ENCODE measurements at regions not wholly inside any gene's neighbourhood (a gene's known extent, or its start where the extent isn't known, plus 50 kb on each side); places are given as distances from the start of the nearest gene placed in this dataset.
"Not testable (repeated sequence)": the region's sequence is repeated elsewhere in the genome, so short reads cannot be mapped to it uniquely, and the experiment has no call there.

DNA sequence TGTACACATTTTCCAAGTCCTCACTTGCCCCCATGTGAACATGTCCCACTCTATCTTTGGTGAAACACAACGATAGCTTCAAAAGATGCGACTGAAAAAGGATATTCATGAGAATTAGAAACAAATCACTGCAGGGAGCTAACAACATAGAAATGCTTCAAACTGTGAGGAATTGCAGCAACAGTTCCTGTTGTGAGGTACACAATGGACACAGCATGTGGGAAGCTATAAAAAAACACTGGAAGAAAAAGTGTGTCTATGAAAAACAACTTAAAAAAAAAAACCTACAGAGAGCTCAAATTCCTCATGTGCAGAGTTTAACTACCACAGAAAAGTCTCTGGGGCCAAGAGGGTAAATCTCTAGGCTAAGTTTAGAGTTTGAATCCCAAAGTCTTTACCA, 51.6 kb upstream of the BLTP1 start:
- DNase-seq: no peak

DNA sequence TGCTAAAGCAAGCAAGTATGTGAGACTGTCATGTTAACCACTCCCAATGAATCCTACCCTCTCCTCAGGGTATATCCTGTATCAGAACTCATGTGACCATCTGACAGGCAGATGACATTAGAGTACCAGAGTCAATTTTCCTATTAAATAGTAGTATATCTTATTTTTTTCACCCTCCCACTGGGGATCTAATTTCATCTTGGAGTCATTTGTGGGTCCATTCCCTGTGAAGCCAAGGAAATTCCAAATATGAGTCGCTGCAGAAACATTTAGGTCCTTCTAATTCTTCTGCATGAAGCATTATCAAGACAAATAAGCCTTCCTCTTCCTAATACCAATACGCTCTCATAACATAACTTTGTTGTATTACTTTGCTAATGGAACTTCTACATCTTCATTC, 52.2 kb upstream of the BLTP1 start:
- DNase-seq: no peak

DNA sequence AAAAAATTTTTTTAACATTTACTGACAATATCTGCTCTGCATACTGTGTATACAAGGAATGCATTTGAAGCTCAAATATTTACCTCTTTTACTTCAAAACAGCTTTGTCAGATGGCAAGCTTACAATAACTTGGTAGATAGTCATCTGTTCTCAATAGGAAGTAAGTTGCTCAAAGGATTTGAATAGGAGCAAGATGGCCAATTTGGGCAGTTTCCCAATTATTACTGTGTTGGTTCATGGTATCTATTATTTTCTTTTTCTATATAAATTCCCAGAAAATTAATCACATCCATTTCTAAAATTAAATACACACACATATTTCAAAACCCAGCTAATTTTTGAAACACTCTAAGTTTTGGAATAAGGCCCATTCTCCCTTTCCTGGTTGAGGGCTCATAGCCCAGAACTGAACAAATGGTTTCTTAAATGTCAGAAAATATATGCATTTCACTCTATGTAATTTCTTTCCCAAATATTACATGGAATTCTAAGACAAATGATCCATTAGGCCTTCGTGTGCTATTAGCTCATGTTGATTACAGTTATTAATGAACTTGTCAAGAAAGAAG, 60.2 kb upstream of the BLTP1 start:
- no peak for DNase-seq

DNA sequence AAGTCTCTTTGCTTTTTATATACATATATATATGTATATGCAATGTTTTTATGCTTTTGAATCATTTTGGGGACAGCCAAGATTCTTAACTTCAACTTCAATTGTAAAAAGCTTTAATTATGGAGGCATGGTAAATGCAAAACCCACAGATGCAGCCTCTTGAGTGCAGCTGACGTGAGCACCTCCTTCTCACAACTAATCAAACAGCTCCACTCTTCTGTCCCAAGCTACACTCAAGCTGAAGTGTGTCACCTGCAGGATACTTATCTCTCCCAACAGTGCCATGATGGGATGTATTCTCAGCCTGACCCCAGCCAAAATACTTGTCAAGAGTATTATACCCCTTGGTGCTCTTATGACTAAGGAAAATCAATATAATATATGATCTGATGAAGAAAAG, 60.7 kb upstream of the BLTP1 start:
- DNase-seq: no peak

DNA sequence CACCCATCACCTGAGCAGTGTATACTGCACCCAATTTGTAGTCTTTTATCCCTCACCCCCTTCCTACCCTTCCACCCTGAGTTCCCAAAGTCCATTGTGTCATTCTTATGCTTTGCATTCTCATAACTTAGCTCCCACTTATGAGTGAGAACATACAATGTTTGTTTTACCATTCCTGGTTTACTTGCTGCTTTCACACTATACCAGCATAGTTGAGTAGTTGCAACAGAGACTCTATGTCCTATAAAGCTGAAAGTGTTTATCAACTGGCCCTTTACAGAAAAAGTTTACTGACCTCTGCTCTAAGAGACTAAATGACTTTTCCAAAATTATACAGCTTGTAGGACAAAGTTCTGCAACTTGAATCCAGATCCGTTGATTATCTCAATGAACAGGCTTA, 61.1 kb upstream of the BLTP1 start:
- no peak for DNase-seq

DNA sequence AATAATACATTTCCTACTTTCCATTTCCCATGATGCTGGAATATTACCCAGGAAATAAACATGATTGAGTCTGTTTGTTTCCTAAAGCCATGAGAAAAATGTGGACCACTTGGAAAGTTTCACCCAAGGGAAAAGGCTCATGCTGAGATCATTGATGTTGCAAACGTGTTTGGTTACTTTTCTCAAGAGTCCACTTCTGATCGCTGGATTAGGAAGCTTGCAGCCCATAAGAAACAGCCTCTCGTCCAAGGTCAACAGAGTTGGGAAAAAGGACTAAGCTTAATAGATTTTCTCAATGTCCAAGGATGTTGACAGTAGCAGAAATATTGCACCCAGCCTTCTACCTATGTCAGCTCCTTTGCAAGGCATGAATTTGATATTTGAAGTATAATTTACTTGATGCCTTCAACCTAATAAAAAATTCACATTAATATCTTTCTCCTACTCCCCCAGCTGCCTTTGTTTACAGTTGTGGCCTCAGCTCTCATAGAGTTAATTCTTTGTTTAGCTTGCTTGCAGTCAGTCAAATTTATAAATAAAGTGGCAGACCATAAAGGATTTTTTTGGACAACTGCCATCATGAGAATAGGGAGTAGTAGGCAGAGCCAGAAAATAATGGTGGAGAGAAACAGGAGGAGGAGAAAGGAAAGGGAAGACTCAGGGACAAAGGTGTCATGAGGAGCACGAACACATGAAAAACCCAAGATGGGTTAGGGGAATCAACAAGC, 65.6 kb upstream of the BLTP1 start:
- DNase-seq: no peak

DNA sequence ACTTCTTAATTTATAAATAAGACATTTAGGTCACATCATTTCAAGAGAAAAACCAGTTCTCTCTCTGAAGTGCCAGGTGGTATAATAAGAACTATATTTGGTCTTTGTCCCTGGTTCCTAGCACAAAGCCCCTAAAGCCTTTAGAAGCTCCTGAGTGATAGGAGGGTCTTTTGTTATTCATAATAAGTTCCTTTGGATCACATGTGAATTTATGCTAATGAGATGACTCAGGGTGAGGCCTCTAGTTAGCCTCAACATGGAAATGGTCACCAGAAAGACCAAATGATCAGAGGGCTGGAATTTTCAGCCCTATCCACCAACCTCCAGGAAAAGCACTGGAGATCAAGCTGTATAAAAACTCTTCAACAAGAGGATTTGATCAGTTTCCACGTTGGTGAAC, 68.1 kb upstream of the BLTP1 start:
- no peak for DNase-seq

DNA sequence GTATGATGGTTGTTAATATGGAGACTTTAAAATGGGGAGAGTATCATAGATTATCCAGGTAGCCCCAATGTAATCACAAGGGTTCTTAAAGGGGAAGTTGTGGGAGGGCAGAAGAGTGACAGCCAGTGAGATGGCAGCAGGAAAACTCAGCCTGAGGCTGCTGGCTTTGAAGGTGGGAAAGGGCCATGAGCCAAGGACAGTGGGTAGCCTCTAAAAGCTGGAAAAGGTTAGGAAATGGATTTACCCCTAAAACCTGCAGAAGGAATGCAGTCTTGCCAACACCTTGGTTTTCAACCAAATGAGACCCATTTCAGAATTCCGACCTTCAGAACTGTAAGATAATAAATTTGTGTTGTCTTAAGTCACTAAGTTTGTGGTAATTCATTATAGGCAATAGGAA, 68.8 kb upstream of the BLTP1 start:
- DNase-seq: no peak

DNA sequence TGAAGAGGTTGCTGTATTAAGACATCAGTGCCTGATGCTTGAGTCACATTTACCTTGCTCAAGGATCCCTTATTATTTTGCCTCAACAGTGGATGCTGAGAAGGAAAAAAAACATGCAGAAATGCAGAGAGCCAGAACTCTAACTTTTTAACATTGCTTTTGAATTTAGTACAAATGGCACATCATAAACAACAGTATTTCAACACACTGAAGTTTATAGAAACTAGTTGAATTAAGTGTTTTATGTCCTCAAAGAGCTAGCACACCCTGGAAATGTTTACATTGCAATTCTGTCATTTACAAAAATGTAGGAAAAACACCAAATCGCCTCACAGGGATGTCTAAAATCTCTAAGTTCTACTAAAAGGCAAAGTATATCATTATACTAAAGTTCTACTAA, 69.5 kb upstream of the BLTP1 start:
- no peak for DNase-seq

DNA sequence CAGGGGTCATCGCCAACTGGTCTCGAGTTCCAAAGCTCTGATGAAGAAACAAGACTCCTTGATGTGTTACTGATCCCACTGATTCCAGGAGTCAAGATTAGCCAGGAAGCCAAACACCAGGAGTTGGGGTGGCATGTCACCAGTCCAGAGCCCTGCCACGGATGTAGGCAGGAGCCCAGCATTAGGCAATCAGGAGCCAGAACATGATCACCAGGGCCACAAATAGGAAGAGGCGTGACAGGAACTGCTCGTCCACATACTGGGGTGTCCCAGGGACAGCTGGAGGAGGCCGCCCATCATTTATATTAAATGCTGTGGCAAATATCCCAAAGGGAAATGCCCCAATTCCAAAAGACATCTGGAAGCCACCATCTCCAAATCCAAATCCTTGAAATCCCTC, 74.5 kb upstream of the BLTP1 start:
- DNase-seq: not testable (repeated sequence)

DNA sequence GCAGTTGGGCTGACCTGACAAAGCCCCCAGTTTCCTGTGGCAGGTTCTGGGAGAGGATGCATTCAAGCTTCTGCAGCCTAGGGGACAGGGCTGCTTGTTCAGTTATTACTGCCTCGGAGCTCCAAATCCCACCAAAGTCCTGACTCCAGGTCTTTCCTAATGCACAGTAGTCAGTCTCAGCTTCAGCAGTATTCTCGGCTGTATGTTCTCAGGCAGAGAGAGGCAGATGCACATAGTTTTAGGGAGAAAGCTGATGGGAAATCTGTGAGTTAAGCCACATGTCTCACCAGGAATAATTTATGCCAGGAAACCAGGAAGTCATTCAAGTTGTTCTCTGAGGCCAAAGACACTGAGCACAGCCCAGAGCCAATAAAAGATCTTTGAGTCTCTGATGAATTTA, 75.3 kb upstream of the BLTP1 start:
- not testable (repeated sequence) for DNase-seq

DNA sequence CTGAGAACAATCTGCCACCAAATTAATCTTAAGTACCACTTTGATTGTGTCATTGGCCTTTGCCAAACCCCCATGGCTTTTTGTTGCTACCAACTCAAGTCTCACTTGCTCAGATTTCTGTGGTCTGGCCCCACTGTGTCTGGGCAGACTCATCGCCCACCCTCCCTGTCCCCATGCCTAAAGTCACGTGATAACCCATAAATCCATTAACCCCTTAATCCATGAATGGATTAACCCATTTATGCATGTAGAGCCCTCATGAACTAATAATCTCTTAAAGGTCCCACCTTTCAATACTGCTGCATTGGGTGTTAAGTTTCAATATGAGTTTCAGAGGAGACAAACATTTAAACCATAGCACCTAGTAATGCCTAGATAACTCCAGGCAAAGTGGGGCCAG, 78.5 kb upstream of the BLTP1 start:
- no peak for DNase-seq

DNA sequence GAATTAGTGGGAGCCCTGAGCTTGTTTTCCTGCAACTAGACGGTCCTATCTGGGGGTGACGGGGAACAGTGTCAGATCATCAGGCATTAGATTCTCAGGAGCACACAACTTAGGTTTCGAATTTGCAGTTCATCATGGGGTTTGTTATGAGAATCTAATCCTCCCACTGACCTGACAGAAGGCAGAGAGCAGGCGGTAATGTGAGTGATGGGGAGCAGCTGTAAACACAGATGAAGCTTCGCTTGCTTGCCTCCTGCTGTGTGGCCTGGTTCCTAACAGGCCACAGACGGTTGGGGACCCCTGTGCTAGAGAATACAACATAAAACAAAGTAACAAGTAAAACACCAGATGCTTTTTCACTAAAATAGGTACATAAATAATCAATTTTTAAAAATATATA, 86.2 kb upstream of the BLTP1 start:
- DNase-seq: no peak

DNA sequence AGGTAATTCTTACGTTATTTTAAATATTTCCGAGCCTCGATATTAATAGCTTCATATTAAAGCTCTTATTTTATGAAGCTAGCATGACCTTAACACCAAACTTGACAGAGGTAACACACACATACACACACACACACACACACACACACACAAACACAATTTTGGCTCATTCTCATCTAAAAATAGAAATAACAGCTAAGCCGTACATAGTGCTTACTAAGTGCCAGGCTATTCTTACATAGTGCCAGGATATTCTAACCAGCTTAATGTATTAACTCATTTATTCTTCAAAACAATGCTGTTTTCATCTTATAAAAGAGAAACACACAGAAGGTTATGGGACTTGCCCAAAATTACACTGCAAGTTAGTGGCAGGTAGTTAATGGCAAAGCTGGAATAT, 87.0 kb upstream of the BLTP1 start:
- DNase-seq: no peak

DNA sequence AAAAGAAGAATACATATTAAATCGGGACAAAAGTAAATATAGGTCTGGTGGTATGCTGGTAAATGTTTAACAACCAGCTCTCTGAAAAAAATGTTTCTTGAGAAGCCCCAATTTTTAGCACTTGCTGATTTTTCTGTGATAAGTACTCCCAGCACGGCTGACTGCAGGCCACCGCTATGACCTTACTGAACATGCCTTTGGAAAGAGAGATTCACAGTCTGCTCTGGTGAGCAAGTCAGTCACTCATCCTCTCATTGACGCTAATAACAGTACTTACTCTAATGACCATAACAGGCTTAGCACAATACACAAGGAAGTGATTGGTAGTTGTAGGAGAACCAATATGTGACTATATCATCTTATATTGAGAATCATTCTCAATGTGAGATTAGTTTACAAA, 98.9 kb upstream of the BLTP1 start:
- no peak for DNase-seq

DNA sequence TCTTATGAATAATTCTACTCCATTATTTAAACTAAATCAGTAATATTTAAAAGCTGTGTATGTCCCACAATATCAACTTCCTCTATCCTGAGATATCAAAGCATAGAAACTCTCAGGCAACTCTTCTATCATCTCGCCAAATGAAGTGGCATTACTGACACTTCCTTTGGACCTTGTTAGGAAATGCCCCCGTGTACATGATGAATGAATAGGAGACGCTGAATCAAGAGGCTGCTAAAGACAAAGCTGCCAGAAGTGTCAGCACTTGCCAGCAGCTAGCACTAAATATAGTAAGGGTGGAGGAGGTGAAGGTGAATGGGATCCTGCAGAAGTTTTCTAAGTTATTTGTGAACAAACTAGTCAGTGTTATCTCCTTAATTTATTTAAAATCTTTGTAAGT, 99.5 kb upstream of the BLTP1 start:
- DNase-seq: no peak

DNA sequence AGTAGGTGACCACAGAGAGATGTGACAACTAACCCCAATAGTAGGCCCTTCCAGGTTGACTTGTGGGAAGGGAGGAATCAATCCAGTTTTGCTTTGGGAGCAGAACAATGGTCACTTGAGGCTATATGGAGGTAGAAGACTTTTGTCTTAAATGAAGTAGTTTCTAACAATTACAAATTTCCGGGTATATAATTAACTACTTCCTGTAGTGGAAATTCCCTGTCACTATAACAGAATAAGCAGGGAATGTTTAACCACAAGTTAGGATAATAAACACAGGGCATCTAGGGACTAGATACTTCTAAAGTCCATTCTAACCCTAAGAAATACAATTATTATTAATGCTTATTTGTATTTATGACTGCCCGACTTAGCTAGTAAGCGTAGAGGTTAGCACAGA, 99.0 kb upstream of the TRPC3 start:
- no peak for DNase-seq

DNA sequence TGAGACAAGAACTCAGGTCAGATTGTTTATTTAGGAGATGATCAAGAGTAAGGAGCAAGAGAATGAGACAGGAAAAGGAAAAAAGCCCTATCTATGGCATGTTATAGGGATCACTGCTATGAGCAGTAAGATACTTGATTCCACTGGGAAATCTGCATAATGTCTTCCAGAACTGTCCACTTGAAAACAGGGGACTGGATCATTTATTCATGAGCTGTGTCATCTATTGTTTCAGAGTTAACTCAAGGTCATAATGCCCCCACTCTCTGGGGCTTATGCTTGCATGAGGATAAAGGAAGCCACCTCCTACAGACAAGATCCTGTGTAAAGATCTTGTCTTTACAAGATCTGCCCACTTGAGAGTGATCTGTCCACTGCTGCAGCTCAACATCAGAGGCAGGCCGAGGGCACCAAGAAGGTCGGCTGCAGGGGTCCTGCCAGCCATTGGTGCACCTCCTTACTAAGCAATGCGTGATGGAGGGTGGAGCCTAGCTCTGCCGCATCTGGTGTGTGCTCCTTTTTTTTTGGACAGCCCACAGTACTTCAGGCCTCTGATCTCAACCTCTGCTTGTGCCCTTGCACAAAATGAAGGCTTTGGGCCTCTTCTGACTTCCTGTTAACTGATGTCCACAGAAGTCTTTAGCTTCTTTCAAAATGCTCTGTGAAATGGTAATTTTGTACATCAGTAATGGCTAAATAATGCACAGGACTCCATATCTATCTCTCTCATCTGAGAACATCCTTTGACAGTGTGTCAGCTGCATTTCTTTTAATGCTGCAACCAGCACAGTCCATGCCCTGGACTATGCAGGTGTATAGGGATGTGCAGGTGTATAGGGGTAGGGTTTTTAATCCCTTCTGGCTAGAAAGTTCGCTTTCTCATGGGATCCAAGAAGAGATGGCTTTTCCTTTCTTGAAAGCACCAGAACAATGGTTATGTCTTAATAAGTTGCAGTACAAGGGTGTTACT, 95.9 kb upstream of the TRPC3 start:
- no peak for DNase-seq

DNA sequence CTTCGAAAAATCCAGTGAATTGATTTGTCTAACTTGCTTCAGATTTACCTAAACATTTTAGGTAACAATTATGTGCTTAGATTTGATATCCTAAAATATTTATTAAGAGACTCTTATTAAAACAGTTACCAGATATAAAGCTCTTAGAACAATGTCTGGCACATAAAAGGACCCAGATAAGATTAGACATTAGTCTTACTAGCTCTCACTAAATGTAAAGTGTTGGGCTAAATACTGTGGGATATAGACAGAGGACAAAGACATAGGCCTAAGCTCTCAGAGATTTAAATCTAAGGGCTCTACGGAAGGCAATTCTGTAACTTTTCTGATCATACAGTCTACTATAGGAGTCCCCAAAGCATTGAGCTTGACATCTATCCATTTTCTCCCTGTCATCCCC, 94.4 kb upstream of the TRPC3 start:
- DNase-seq: no peak

DNA sequence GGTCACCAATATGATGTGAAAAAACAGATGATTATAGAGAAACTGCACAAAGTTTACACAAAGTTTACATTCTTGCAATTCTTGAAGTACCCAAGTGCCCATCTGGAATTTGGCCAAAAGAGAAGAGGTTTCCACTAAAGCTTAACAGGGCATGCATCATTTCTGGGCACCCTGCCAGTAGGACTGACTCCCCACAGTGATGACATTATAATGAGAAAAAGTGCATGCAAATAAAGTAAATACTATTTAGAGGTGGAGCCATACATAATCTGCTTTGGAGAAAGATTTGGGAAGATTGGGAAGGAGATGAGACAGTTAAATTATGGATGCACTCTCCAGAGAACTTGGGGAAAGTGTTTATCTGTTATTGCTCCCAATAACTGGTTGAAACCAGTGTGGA, 93.7 kb upstream of the TRPC3 start:
- no peak for DNase-seq

DNA sequence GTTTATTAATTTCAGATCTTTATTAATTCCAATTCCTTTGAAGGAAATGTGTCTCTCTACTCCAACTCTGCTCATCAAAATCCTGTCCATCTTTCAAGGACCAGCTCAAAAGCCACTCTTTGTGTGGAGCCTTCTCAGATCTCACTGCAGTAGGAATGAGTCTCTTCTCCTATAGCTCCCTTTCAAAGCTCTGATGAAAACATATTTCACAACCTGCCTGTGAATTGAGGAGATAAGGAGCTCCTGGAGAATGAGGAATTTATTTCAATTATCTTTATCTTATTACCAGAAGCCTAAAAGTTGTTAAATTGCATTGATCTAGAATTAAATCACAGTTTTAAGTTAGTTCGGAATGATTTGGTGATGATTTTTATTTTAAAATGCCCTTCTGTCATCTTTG, 92.6 kb upstream of the TRPC3 start:
- DNase-seq: no peak

DNA sequence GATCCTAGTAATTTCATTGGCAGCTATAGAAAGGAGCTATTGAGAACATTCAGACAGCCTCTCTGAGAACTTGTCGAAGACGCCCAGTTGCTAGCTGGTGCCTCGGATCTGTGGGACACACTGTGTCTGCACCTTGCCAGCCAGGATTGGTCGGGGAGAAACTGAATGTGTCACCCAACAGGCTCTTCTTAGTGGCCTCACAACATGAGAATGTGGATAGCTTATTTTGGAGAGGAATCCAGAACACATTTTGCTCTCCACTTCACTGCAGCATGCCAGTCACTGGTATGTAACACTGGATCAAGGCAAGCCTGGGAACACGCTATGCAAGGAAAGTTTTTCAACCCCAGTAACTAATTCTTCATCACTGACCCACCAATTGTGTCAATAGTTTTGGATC, 89.5 kb upstream of the TRPC3 start:
- no peak for DNase-seq

DNA sequence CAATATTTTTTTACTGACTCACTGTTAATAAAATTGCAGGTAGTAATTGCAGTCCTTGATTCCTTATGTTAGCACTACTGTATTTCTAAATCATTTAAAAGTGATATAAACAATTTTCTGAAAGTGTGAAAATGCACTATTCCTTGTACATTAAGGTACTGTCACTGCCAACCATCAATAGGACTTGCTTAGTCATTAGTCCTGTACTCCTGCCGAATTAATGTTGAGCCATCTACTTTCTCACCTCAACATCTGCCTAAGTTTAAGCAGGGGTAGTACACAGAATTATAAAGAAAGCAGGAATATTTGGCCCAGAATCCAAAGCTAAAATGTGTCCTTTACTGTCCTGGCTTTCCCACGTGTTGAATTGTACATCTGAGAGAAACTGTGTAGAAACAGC, 87.0 kb upstream of the TRPC3 start:
- DNase-seq: no peak

DNA sequence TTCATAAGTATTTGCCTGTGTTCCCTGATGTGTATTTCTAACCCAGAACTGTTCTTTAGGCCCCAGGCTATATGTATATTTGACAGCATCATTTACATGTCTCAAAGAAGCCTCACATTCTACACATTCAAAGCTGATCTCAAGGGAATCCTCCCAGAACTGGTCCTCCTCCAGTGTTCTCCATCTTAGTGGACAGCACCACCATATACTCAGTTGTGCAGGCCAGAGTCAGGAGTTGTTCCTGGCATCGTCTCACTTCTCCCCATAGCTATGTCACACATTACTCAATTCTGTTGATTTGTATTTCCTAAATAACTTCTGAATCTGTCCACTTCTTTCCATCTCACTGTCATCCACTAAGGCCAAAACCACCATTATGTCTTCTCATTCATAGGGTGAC, 82.8 kb upstream of the TRPC3 start:
- DNase-seq: no peak
